ENCODE measurements at regions not wholly inside any gene's neighbourhood (a gene's known extent, or its start where the extent isn't known, plus 50 kb on each side); places are given as distances from the start of the nearest gene placed in this dataset.

DNA sequence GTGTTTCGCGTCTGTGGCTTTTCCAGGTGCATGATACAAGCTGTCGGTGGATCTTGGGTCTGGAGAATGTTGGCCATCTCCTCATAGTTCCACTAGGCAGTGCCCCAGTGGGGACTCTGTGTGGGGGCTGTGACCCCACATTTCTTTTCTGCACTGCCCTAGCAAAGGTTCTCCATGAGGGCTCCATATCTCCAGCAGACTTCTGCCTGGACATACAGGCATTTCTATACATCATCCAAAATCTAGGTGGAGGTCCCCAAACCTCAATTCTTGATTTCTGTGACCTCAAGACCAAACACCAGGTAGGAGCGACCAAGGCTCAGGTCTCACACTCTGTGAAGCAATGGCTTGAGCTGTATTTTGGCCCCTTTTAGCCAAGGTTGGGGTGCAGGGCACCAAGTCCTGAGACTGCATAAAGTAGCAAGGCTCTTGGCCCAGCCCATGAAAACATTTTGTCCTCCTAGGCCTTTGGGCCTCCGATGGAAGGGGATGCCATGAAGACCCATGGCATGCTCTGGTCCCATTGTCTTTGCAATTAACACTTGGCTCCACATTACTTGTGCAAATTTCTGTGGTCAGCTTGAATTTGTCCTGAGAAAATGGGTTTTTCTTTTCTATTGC is 615.3 kb downstream of the ZBBX start:
- Mint-ChIP-seq H3K4me1 (ENCODE audit: unreplicated experiment) (no peaks in the 10 kb centered on the region), H3K4me3 (ENCODE audit: unreplicated experiment) (no peak overlapping the region), H3K9me3 (ENCODE audit: unreplicated experiment) (peaks cover 14% of the 10 kb centered on the region), H3K36me3 (ENCODE audit: unreplicated experiment) (no peaks in the 10 kb centered on the region), H3K27me3 (ENCODE audit: unreplicated experiment) (no peaks in the 10 kb centered on the region), H3K27ac (ENCODE audit: unreplicated experiment) (no peak overlapping the region)
- TF ChIP-seq, protein P1, sequence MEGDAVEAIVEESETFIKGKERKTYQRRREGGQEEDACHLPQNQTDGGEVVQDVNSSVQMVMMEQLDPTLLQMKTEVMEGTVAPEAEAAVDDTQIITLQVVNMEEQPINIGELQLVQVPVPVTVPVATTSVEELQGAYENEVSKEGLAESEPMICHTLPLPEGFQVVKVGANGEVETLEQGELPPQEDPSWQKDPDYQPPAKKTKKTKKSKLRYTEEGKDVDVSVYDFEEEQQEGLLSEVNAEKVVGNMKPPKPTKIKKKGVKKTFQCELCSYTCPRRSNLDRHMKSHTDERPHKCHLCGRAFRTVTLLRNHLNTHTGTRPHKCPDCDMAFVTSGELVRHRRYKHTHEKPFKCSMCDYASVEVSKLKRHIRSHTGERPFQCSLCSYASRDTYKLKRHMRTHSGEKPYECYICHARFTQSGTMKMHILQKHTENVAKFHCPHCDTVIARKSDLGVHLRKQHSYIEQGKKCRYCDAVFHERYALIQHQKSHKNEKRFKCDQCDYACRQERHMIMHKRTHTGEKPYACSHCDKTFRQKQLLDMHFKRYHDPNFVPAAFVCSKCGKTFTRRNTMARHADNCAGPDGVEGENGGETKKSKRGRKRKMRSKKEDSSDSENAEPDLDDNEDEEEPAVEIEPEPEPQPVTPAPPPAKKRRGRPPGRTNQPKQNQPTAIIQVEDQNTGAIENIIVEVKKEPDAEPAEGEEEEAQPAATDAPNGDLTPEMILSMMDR (IDR thresholded peaks at IDR 0.05): no peak
- DNase-seq (ENCODE audit: extremely low spot score, unreplicated experiment): no peak

DNA sequence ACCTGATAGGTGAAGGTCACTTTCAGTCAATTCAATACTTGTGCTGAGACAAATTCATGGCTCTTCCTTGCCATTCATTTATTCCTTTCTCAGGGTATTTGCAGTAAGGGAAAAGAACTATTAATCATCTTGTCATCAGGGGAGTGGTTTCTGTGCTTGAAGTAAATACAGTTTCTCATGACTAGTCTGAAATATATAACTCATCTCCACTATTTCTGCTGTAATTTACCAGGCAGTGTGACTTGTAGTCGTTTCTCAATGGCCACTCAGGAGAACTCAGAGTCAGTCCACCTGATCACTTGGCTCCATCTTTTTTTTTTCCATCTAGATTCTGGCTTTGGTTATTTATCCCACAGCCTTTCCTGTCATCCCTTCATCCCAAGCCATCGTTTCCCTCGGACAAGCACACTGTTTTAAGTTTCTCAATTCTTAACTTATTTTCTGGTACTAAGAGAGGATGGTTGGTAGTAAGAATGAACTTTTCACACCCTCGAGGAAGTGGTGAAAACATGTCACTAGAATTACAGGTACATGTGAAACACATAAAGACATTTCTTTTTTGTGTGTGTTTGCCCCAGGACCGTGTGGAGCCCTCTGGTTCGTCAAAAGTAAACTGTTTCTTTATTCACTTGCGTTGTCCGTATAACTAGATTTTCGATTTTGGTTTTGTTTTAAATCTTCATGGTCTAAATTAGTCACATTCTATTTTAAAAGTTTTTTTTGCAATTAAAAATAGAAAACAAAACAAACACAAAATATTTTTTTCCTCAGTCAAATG is 620.2 kb downstream of the ZBBX start:
- DNase-seq (ENCODE audit: extremely low spot score, unreplicated experiment): no peak
- H3K27me3 Mint-ChIP-seq (ENCODE audit: unreplicated experiment): no peaks in the 10 kb centered on the region
- no peaks in the 10 kb centered on the region for H3K4me1 Mint-ChIP-seq (ENCODE audit: unreplicated experiment)
- H3K36me3 Mint-ChIP-seq (ENCODE audit: unreplicated experiment): no peaks in the 10 kb centered on the region
- H3K9me3 Mint-ChIP-seq (ENCODE audit: unreplicated experiment): peaks cover 12% of the 10 kb centered on the region
- no peak overlapping the region for H3K4me3 Mint-ChIP-seq (ENCODE audit: unreplicated experiment)
- H3K27ac Mint-ChIP-seq (ENCODE audit: unreplicated experiment): no peak overlapping the region
- TF ChIP-seq, protein P1 (IDR thresholded peaks at IDR 0.05): no peak

DNA sequence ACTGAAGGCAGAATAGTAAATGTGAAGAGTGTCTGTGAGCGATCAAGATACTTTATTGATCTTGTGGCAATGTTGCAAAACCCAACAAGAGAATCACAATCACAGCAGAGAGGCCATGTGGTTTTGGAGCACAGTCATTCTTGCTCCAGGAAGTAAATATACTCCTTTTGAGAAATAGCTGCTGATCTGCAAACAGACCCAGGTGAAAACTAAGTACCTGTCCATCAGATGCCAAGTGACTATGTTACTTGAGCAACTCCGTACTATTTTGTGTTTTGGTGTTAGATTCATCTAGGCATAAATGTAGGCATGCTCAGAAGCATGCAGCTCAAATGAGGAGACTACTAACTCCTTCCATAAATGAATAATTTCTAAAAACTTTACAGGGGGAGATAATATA is 627.9 kb downstream of the ZBBX start:
- Mint-ChIP-seq H3K27ac (ENCODE audit: unreplicated experiment) (no peak overlapping the region), H3K27me3 (ENCODE audit: unreplicated experiment) (no peaks in the 10 kb centered on the region), H3K36me3 (ENCODE audit: unreplicated experiment) (no peaks in the 10 kb centered on the region), H3K4me1 (ENCODE audit: unreplicated experiment) (no peaks in the 10 kb centered on the region), H3K9me3 (ENCODE audit: unreplicated experiment) (peaks cover 45% of the 10 kb centered on the region), H3K4me3 (ENCODE audit: unreplicated experiment) (no peak overlapping the region)
- no peak for DNase-seq (ENCODE audit: extremely low spot score, unreplicated experiment)
- TF ChIP-seq, protein P1 (IDR thresholded peaks at IDR 0.05): no peak

DNA sequence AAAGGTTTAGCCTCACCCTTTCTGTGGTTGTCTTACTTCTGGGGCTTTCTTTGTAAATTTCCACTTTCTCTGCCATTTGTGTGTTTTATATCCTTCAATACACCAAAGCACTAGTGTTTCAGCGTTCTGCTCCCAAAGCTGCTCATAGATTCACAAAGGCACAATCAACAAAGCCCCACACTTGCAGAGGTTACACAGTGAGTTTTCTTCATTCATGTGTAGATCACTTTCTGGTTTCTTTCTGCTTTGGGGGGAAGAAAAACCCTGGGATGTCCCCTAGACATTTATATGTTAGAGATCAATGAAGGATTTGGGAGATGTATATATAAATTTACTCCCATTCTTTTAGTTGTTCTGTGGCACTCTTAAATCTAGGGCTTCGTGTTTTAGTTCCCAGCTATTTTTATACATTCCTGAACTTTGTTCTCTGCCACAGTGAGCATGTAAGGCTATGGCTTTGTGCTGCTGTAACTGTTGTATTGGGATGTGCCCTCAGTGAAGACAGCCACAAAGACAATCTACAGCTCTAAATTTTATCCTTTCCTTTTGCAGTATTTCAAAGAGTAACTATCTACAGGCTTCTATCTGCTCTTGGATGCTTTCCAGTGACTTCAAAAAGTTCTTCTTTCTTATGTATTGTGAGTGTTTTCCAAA is 636.5 kb downstream of the ZBBX start:
- no peak overlapping the region for H3K4me3 Mint-ChIP-seq (ENCODE audit: unreplicated experiment)
- H3K27me3 Mint-ChIP-seq (ENCODE audit: unreplicated experiment): peaks cover 4% of the 10 kb centered on the region
- TF ChIP-seq, protein P1 (IDR thresholded peaks at IDR 0.05): no peak
- H3K4me1 Mint-ChIP-seq (ENCODE audit: unreplicated experiment): no peaks in the 10 kb centered on the region
- no peak overlapping the region for H3K27ac Mint-ChIP-seq (ENCODE audit: unreplicated experiment)
- DNase-seq (ENCODE audit: extremely low spot score, unreplicated experiment): no peak
- no peaks in the 10 kb centered on the region for H3K36me3 Mint-ChIP-seq (ENCODE audit: unreplicated experiment)
- H3K9me3 Mint-ChIP-seq (ENCODE audit: unreplicated experiment): no peaks in the 10 kb centered on the region

DNA sequence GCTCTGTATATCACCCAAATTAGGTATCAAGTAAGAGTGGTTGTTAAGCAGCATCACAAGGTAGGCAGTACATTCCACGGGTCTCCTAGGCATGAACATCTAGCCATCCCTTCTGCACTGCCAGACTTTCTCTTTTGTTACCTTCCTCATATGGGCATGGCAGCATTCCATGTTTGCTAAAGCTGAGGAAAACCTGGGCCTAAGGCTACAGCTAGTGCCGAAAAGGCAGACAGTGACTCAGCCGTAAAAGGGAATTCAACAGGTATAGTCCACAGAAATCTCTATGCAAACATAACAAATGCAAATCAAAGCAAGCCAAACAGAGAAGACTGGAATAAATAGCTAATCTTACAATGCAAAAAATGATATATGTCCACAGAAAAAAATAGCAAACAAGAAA is 645.4 kb downstream of the ZBBX start:
- H3K9me3 Mint-ChIP-seq (ENCODE audit: unreplicated experiment): no peaks in the 10 kb centered on the region
- DNase-seq (ENCODE audit: extremely low spot score, unreplicated experiment): no peak
- H3K27ac Mint-ChIP-seq (ENCODE audit: unreplicated experiment): no peak overlapping the region
- no peaks in the 10 kb centered on the region for H3K36me3 Mint-ChIP-seq (ENCODE audit: unreplicated experiment)
- TF ChIP-seq, protein P1 (IDR thresholded peaks at IDR 0.05): no peak
- no peak overlapping the region for H3K4me3 Mint-ChIP-seq (ENCODE audit: unreplicated experiment)
- H3K27me3 Mint-ChIP-seq (ENCODE audit: unreplicated experiment): no peaks in the 10 kb centered on the region
- H3K4me1 Mint-ChIP-seq (ENCODE audit: unreplicated experiment): no peaks in the 10 kb centered on the region

All from osteocyte (in vitro differentiated cells).